ENCODE measurements at regions not wholly inside any gene's neighbourhood (a gene's known extent, or its start where the extent isn't known, plus 50 kb on each side); places are given as distances from the start of the nearest gene placed in this dataset.

- Histone ChIP-seq H3K27me3 (replicated peaks; ENCODE audit: insufficient read depth, low read length) (no peaks in the 10 kb centered on the region), H3K4me3 (ENCODE audit: low read length) (no peak overlapping the region), H3K27ac (ENCODE audit: low read length) (no peak overlapping the region), H3K9me3 (replicated peaks; ENCODE audit: insufficient read depth, low read length) (no peaks in the 10 kb centered on the region), H3K79me2 (ENCODE audit: low read length) (no peaks in the 10 kb centered on the region), H4K20me1 (ENCODE audit: insufficient read depth, low read length) (no peaks in the 10 kb centered on the region), H3K4me2 (ENCODE audit: low read depth, low read length) (no peak overlapping the region), H3K9ac (ENCODE audit: low read length) (no peak overlapping the region), H3K36me3 (replicated peaks; ENCODE audit: insufficient read depth, low read length) (no peaks in the 10 kb centered on the region), H3F3A (ENCODE audit: insufficient read depth, low read length) (no peaks in the 10 kb centered on the region), H2AFZ (ENCODE audit: low read length) (no peak overlapping the region), H3K4me1 (ENCODE audit: low read length) (no peaks in the 10 kb centered on the region), H3K9me2 (replicated peaks; ENCODE audit: insufficient read depth, low read length) (no peaks in the 10 kb centered on the region)
- no peak for DNase-seq
- TF ChIP-seq EZH2phosphoT487 (IDR thresholded peaks at IDR 0.05; ENCODE audit: low read length) = no peak
- TF ChIP-seq CTCF (IDR thresholded peaks at IDR 0.05; ENCODE audit: low read length) = no peak
- no peak for TF ChIP-seq EZH2 (optimal IDR thresholded peaks at IDR 0.05; ENCODE audit: low read depth, low read length)
Observed at GRCh38 chr11:23192256-23192655, 332.0 kb upstream of the CCDC179 start.

- no peak overlapping the region for H3K4me3 ChIP-seq (ENCODE audit: low read length)
- H3K27ac ChIP-seq (ENCODE audit: low read length) = no peak overlapping the region
- H3K9ac ChIP-seq (ENCODE audit: low read length) = no peak overlapping the region
- H4K20me1 ChIP-seq (ENCODE audit: insufficient read depth, low read length) = no peaks in the 10 kb centered on the region
- TF ChIP-seq CTCF (IDR thresholded peaks at IDR 0.05; ENCODE audit: low read length) = no peak
- no peak for TF ChIP-seq EZH2phosphoT487 (IDR thresholded peaks at IDR 0.05; ENCODE audit: low read length)
- TF ChIP-seq EZH2 (optimal IDR thresholded peaks at IDR 0.05; ENCODE audit: low read depth, low read length) = no peak
- H3K9me3 ChIP-seq (replicated peaks; ENCODE audit: insufficient read depth, low read length) = no peaks in the 10 kb centered on the region
- H2AFZ ChIP-seq (ENCODE audit: low read length) = no peak overlapping the region
- no peaks in the 10 kb centered on the region for H3K79me2 ChIP-seq (ENCODE audit: low read length)
- no peaks in the 10 kb centered on the region for H3F3A ChIP-seq (ENCODE audit: insufficient read depth, low read length)
- no peaks in the 10 kb centered on the region for H3K4me1 ChIP-seq (ENCODE audit: low read length)
- H3K27me3 ChIP-seq (replicated peaks; ENCODE audit: insufficient read depth, low read length) = no peaks in the 10 kb centered on the region
- H3K4me2 ChIP-seq (ENCODE audit: low read depth, low read length) = no peak overlapping the region
- DNase-seq = no peak
- no peaks in the 10 kb centered on the region for H3K9me2 ChIP-seq (replicated peaks; ENCODE audit: insufficient read depth, low read length)
- no peaks in the 10 kb centered on the region for H3K36me3 ChIP-seq (replicated peaks; ENCODE audit: insufficient read depth, low read length)
Observed at GRCh38 chr11:23201936-23202522, 341.8 kb upstream of the CCDC179 start.

GRCh38 chr11:23202611-23203010, 342.3 kb upstream of the CCDC179 start:
- H2AFZ ChIP-seq (ENCODE audit: low read length) = no peak overlapping the region
- H3K4me3 ChIP-seq (ENCODE audit: low read length) = no peak overlapping the region
- no peak for DNase-seq
- H3K36me3 ChIP-seq (replicated peaks; ENCODE audit: insufficient read depth, low read length) = no peaks in the 10 kb centered on the region
- no peak overlapping the region for H3K27ac ChIP-seq (ENCODE audit: low read length)
- H3K9me2 ChIP-seq (replicated peaks; ENCODE audit: insufficient read depth, low read length) = no peaks in the 10 kb centered on the region
- H3K9me3 ChIP-seq (replicated peaks; ENCODE audit: insufficient read depth, low read length) = no peaks in the 10 kb centered on the region
- TF ChIP-seq EZH2 (optimal IDR thresholded peaks at IDR 0.05; ENCODE audit: low read depth, low read length) (no peak), EZH2phosphoT487 (IDR thresholded peaks at IDR 0.05; ENCODE audit: low read length) (no peak), CTCF (IDR thresholded peaks at IDR 0.05; ENCODE audit: low read length) (no peak)
- no peaks in the 10 kb centered on the region for H3F3A ChIP-seq (ENCODE audit: insufficient read depth, low read length)
- no peaks in the 10 kb centered on the region for H3K4me1 ChIP-seq (ENCODE audit: low read length)
- H3K79me2 ChIP-seq (ENCODE audit: low read length) = no peaks in the 10 kb centered on the region
- H3K27me3 ChIP-seq (replicated peaks; ENCODE audit: insufficient read depth, low read length) = no peaks in the 10 kb centered on the region
- H3K9ac ChIP-seq (ENCODE audit: low read length) = no peak overlapping the region
- no peak overlapping the region for H3K4me2 ChIP-seq (ENCODE audit: low read depth, low read length)
- H4K20me1 ChIP-seq (ENCODE audit: insufficient read depth, low read length) = no peaks in the 10 kb centered on the region

Measured in MM.1S (cell line).